B cell (primary cell): ENCODE measurements at regions not wholly inside any gene's neighbourhood (a gene's known extent, or its start where the extent isn't known, plus 50 kb on each side); places are given as distances from the start of the nearest gene placed in this dataset.
"Not testable (repeated sequence)": the region's sequence is repeated elsewhere in the genome, so short reads cannot be mapped to it uniquely, and the experiment has no call there.

ENCODE experiments used
- ATAC-seq: fragments of 200-7000 bp; cut with Tn5 transposase; one replicate; pipeline ENCODE4 v1.10.0; 2021; ENCODE audit warnings: low read depth, mild to moderate bottlenecking, moderate number of reproducible peaks, moderate library complexity
- CTCF ChIA-PET: fragments of 350-600 bp; sonication (Branson Sonifier 250); formaldehyde crosslinking; loops from one replicate; lab custom pipeline; 2021; ENCODE audit warnings: antibody characterized with exemption, inconsistent platforms; lab: Charles Lee
- POLR2A ChIA-PET: fragments of 350-600 bp; sonication (Branson Sonifier 250); formaldehyde crosslinking; loops from one replicate; lab custom pipeline; 2021; ENCODE audit warnings: antibody characterized with exemption; lab: Charles Lee
- DNase-seq: peaks from one replicate; pipeline ENCODE4 v3.0.0; 2013
- H2AFZ ChIP-seq: 2 replicates; pipeline ENCODE4 v1.6.1; 2012; ENCODE audit warnings: mild to moderate bottlenecking, low read depth, low read length; ENCODE audit not compliant: insufficient read depth, poor library complexity, severe bottlenecking
- H3K27ac ChIP-seq, 2 donors: 1 replicate in 1 of 2; 2 replicates in 1 of 2; pipeline ENCODE4 v1.5.1; 2012 to 2013; ENCODE audit warnings: low read length in 2 of 2, mild to moderate bottlenecking in 2 of 2, moderate library complexity in 1 of 2
- H3K27me3 ChIP-seq, 4 experiments: fragments of 200-600 bp in 1 of 4; sonication (generic) in 1 of 4; replicated peaks in 1 of 4; 1 replicate in 2 of 4; 2 replicates in 2 of 4; pipeline versions ENCODE4 v1.6.1 to v1.7.0; 2013 to 2016; ENCODE audit warnings: low read length in 3 of 4, mild to moderate bottlenecking in 2 of 4, mixed read lengths in 1 of 4, moderate library complexity in 1 of 4; ENCODE audit not compliant: insufficient read depth in 4 of 4, control insufficient read depth in 3 of 4; ENCODE audit errors: control extremely low read depth in 1 of 4
- H3K36me3 ChIP-seq, 2 experiments: replicated peaks in 1 of 2; 1 replicate in 1 of 2; 2 replicates in 1 of 2; pipeline versions ENCODE4 v1.6.1 to v1.7.1; 2013; ENCODE audit warnings: low read length in 1 of 2; ENCODE audit not compliant: insufficient read depth in 2 of 2, control insufficient read depth in 1 of 2; ENCODE audit errors: control extremely low read depth in 1 of 2, extremely low read depth in 1 of 2
- H3K4me1 ChIP-seq, 2 donors: fragments of 200-600 bp in 1 of 2; sonication (generic) in 1 of 2; 1 replicate in 1 of 2; 2 replicates in 1 of 2; pipeline versions ENCODE4 v1.5.1 to v1.6.1; 2013 to 2017; ENCODE audit warnings: low read length in 2 of 2; ENCODE audit not compliant: control insufficient read depth in 2 of 2, insufficient read depth in 2 of 2
- H3K4me2 ChIP-seq: replicated peaks from 2 replicates; pipeline ENCODE3; 2012; ENCODE audit warnings: mild to moderate bottlenecking, low read depth, low read length; ENCODE audit not compliant: poor library complexity, severe bottlenecking
- H3K4me3 ChIP-seq, 5 experiments: fragments of 200-600 bp in 1 of 5; sonication (generic) in 1 of 5; 1 replicate in 3 of 5; 2 replicates in 2 of 5; pipeline versions ENCODE4 v1.5.1 to v1.7.0; 2011 to 2016; ENCODE audit warnings: low read length in 4 of 5, mild to moderate bottlenecking in 4 of 5, low read depth in 2 of 5, control low read depth in 1 of 5, moderate library complexity in 1 of 5; ENCODE audit not compliant: insufficient read depth in 1 of 5; ENCODE audit errors: control extremely low read depth in 1 of 5, extremely low read depth in 1 of 5
- H3K79me2 ChIP-seq: fragments of 200-600 bp; sonication (generic); one replicate; pipeline ENCODE4 v1.6.0; 2016; ENCODE audit warnings: low read length; ENCODE audit not compliant: control insufficient read depth, insufficient read depth
- H3K9ac ChIP-seq: fragments of 200-600 bp; sonication (generic); 2 replicates; pipeline ENCODE4 v1.6.1; 2017; ENCODE audit warnings: mild to moderate bottlenecking, low read length, moderate library complexity
- H3K9me3 ChIP-seq, 3 donors: one replicate each; pipeline versions ENCODE4 v1.6.1 to v1.7.1; 2013; ENCODE audit warnings: low read length in 2 of 3; ENCODE audit not compliant: control insufficient read depth in 2 of 3, insufficient read depth in 1 of 3; ENCODE audit errors: control extremely low read depth in 1 of 3
- H4K20me1 ChIP-seq: 2 replicates; pipeline ENCODE4 v1.6.0; 2012; ENCODE audit warnings: mild to moderate bottlenecking, low read length; ENCODE audit not compliant: insufficient read depth, control insufficient read depth, poor library complexity, severe bottlenecking
- H3K27ac Mint-ChIP-seq: one replicate; pipeline ENCODE4 v1.8.0; 2021; ENCODE audit warnings: mixed read lengths
- H3K27me3 Mint-ChIP-seq: one replicate; pipeline ENCODE4 v1.8.0; 2021; ENCODE audit warnings: mixed read lengths
- H3K4me1 Mint-ChIP-seq: one replicate; pipeline ENCODE4 v1.8.0; 2021; ENCODE audit warnings: mixed read lengths
- H3K4me3 Mint-ChIP-seq: one replicate; pipeline ENCODE4 v1.8.0; 2021; ENCODE audit warnings: mixed read lengths
- H3K9me3 Mint-ChIP-seq: one replicate; pipeline ENCODE4 v1.8.0; 2022; ENCODE audit warnings: mixed read lengths; ENCODE audit not compliant: insufficient read depth
- EZH2 ChIP-seq: IDR thresholded peaks from 2 replicates; pipeline ENCODE4 v1.6.1; 2012; ENCODE audit warnings: borderline replicate concordance, low read depth, mild to moderate bottlenecking, moderate library complexity, low read length; ENCODE audit not compliant: insufficient read depth, poor library complexity, severe bottlenecking
- WGBS: methylation state at CpG from one replicate; pipeline ENCODE4 v1.1.5; 2013; ENCODE audit warnings: missing lambda C conversion rate; ENCODE audit not compliant: insufficient coverage; 5-methylcytosine and 5-hydroxymethylcytosine counted together
- intact Hi-C: fragments of 100-400 bp; cut with micrococcal nuclease; formaldehyde crosslinking; loops from one replicate; pipeline ENCODE4 v1.10.0; 2022
- TF ChIP-seq, protein P1 (sequence below): fragments of 200-600 bp; IDR thresholded peaks from one replicate; pipeline ENCODE4 v1.8.0; 2022; ENCODE audit warnings: antibody characterized with exemption, mild to moderate bottlenecking

- H3K27ac ChIP-seq, result peak overlapping the region; percentile 51 to 58
- ATAC-seq (no peak), DNase-seq (no peak)
- no CpG with 5 or more reads among the region's 3 CpGs for whole genome bisulfite sequencing
- no peak overlapping the region for H2AFZ ChIP-seq
- peaks cover 73 to 76% of the 10 kb centered on the region in 2 donors for H3K4me1 ChIP-seq
- no peaks in the 10 kb centered on the region for H4K20me1 ChIP-seq
- CTCF ChIA-PET, result interaction anchor here (1.2 to 2.1 kb wide), 5 partner anchors 27 to 208 kb away, joined by 3 to 8 read pairs (median 4); no protein-coding TSS in a partner anchor
- intact Hi-C loops, result loop anchor here (5.0 kb wide), 1 partner anchor 40 kb away; no protein-coding TSS in a partner anchor
- no peak for TF ChIP-seq EZH2
- TF ChIP-seq, protein P1, sequence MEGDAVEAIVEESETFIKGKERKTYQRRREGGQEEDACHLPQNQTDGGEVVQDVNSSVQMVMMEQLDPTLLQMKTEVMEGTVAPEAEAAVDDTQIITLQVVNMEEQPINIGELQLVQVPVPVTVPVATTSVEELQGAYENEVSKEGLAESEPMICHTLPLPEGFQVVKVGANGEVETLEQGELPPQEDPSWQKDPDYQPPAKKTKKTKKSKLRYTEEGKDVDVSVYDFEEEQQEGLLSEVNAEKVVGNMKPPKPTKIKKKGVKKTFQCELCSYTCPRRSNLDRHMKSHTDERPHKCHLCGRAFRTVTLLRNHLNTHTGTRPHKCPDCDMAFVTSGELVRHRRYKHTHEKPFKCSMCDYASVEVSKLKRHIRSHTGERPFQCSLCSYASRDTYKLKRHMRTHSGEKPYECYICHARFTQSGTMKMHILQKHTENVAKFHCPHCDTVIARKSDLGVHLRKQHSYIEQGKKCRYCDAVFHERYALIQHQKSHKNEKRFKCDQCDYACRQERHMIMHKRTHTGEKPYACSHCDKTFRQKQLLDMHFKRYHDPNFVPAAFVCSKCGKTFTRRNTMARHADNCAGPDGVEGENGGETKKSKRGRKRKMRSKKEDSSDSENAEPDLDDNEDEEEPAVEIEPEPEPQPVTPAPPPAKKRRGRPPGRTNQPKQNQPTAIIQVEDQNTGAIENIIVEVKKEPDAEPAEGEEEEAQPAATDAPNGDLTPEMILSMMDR, result no peak
- H3K36me3 ChIP-seq, result no peaks in the 10 kb centered on the region
- no peak overlapping the region for H3K9ac ChIP-seq
- H3K27me3 Mint-ChIP-seq, result no peaks in the 10 kb centered on the region
- H3K9me3 Mint-ChIP-seq, result no peaks in the 10 kb centered on the region
- H3K4me2 ChIP-seq, result peak overlapping the region; percentile 47
- H3K4me1 Mint-ChIP-seq, result peaks cover 71% of the 10 kb centered on the region
- H3K27me3 ChIP-seq, result no peaks in the 10 kb centered on the region
- H3K4me3 Mint-ChIP-seq, result peak overlapping the region; percentile 32
- peak overlapping the region; percentile 71 for H3K27ac Mint-ChIP-seq
- peak overlapping the region in 1 of 5 experiments; percentile 4 for H3K4me3 ChIP-seq
- H3K79me2 ChIP-seq, result no peaks in the 10 kb centered on the region
- POLR2A ChIA-PET, result no interaction called here
- no peaks in the 10 kb centered on the region for H3K9me3 ChIP-seq
Observed at GRCh38 chr9:68637020-68637419, 68.0 kb upstream of the PIP5K1B start.

- peak overlapping the region; percentile 13 for H3K9ac ChIP-seq
- H3K27me3 Mint-ChIP-seq, H3K9me3 Mint-ChIP-seq, H4K20me1 ChIP-seq, H2AFZ ChIP-seq, H3K36me3 ChIP-seq, H3K9me3 ChIP-seq, H3K79me2 ChIP-seq, H3K27me3 ChIP-seq: not testable (repeated sequence)
- ATAC-seq, result peak; percentile 5
- 7% methylated on average over 5 of the region's 7 CpGs for WGBS
- POLR2A ChIA-PET, result interaction anchor here (0.6 to 2.0 kb wide), 4 partner anchors 29 to 66 kb away, joined by 3 to 13 read pairs (median 4); partner anchors contain the start of gene PIP5K1B
- peak; percentile 63 for DNase-seq
- peak overlapping the region in 1 of 5 experiments; percentile 22 for H3K4me3 ChIP-seq
- Mint-ChIP-seq H3K4me1 (peaks cover 87% of the 10 kb centered on the region), H3K27ac (peak overlapping the region; percentile 97), H3K4me3 (peak overlapping the region; percentile 70)
- intact Hi-C loops, result loop anchor here (5.0 kb wide), 1 partner anchor 42 kb away; no protein-coding TSS in a partner anchor
- CTCF ChIA-PET, result interaction anchor here (0.6 to 2.9 kb wide), 10 partner anchors 11 to 68 kb away, joined by 3 to 20 read pairs (median 6); no protein-coding TSS in a partner anchor
- peak overlapping the region; percentile 91 to 97 for H3K27ac ChIP-seq
- H3K4me2 ChIP-seq, result peak overlapping the region; percentile 58
- H3K4me1 ChIP-seq, result peaks cover 93 to 97% of the 10 kb centered on the region in 2 donors
Observed at GRCh38 chr9:68639261-68639660, 65.8 kb upstream of the PIP5K1B start.
